ENCODE measurements at regions not wholly inside any gene's neighbourhood (a gene's known extent, or its start where the extent isn't known, plus 50 kb on each side); places are given as distances from the start of the nearest gene placed in this dataset.

DNA sequence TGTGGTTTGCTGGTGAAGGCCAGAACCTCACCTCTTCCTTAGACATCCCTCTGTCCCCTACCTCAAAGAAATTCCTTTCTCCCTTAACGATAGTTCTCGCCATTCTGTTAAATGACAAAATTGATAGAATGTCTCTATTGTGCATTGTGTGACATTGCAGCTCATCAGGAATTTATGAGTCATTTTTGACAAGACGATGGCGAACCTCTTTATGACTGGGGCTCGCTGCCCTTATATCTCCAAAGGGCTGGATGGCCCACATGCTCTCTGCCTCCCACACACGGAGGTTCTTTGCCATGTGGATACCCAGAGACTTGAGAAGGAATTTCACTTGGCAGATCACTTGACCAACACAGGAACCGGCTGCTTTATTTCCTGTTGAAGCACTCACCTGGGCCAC lies 66.8 kb upstream of the RPS6KA2 start:
- DNase-seq (ENCODE audit: low read depth), result no peak

DNA sequence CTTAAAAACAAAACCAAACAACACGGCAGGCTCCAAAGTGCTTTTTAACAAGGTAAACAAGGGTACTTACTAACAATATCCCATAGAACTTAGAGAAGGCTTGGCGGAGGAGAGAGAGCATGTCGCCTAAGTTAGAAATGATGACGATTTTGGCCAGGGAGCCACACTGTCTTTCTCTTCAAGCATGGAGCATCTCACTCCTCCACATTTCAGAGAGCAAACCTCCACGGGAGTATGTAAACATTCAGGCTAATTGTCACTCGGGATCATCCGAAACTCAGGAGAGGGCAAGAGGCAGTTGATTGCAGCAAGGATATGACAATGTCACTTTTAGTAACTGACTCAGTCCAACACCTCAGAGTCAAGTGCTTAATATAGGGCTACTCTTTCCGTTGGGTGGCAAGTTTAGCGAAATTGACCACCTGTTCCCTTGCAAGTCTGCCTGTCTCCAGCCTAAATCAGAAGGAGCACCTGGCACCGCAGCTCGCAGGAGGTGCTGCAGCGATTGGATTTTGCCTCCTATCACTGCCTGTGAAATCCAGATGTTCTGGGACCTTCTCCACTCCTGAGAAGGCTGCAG lies 65.8 kb upstream of the RPS6KA2 start:
- DNase-seq (ENCODE audit: low read depth), result no peak

DNA sequence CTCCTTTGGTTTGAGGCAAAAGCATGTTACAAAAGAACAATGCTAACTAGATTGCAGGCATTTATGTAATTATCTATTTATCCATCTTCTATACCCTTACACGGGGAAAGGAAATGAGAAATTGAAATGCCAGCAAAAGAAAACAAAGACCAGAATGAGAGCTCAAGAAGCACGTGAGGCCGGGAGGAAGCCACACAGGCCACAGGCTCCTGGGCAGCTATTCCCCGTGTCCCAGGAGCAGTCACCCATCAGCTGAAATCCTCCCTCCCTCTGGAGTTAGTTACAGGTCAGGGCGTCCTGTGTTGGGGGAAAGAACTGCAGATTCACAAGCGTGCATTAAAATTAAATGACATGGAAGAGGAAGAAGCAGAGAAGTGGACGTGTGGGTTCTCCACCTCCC lies 64.7 kb upstream of the RPS6KA2 start:
- no peak for DNase-seq (ENCODE audit: low read depth)

DNA sequence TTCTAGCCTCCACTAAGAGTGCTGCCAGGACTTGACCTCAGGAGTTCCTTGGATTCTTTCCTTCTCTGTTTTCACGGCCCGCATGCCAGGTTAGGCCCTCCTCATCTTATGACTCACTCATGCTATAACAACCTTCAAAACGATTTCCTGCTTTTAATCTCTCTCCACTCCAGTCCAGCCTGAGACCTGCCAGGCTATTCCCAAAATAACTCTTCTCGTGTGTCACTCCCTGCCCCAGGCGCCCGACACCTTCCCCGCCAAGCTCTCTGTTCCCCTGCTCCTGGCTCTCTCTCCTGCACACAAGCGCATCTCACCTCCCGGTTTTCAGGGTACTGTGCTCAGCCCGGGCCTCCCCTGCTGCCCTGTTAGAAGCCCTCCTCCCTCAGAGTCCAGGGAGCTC lies 64.1 kb upstream of the RPS6KA2 start:
- peak; percentile 64 for DNase-seq (ENCODE audit: low read depth)

DNA sequence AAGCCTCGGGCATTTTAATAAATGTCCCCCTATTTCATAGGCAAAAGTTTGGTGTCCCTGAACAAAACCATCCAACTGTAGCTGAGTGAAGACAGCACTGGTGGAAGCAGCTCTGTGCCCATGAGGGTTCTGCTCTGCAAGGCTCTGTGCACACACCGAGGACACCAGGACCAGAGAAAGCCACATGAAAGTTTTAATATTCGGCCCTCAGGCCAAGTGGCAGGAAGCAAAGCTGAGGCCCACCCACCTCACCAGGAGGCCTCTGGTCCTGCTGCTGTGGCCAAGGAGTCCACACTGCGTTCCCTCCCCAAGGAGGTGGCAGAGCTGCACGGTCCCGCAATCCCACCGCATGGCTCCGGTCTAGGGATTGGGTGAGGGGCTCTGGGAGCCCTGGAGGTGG lies 62.6 kb upstream of the RPS6KA2 start:
- DNase-seq (ENCODE audit: low read depth), result no peak

DNA sequence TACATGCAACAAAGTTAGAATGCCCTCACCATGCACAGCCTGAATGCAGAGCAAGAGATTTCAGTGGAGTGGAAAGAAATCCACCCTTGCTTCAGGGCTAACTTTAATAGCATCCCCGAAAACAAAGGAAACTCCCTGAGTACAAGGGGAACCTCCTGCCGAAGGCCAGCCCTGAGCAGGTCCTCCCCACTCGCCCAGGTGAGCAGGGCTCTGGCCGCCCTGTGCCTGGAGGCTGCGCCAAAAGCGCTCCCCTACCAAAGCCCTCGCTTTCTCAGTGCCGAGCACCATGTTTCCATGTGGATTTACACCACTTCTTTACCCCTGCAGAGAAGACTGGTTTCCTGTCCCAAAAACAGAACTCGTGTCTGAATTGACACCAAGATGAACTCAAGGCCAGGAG lies 61.9 kb upstream of the RPS6KA2 start:
- DNase-seq (ENCODE audit: low read depth), result no peak

DNA sequence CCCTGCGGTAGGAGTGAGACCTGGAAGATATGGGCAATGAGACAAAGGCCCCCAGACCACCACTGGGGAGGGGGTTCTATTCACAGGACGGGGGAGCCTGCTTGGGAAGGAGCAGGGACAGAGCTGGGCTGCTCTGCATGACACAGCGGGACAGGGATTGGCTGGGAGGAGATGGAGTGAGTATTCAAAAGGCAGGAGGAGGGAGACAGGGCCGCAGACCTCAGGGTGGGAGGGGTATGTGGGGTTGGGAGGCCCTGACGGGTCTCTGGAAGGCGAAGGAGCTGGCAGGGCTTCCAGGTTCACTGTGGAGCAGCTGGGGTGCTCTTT lies 60.8 kb upstream of the RPS6KA2 start:
- no peak for DNase-seq (ENCODE audit: low read depth)

DNA sequence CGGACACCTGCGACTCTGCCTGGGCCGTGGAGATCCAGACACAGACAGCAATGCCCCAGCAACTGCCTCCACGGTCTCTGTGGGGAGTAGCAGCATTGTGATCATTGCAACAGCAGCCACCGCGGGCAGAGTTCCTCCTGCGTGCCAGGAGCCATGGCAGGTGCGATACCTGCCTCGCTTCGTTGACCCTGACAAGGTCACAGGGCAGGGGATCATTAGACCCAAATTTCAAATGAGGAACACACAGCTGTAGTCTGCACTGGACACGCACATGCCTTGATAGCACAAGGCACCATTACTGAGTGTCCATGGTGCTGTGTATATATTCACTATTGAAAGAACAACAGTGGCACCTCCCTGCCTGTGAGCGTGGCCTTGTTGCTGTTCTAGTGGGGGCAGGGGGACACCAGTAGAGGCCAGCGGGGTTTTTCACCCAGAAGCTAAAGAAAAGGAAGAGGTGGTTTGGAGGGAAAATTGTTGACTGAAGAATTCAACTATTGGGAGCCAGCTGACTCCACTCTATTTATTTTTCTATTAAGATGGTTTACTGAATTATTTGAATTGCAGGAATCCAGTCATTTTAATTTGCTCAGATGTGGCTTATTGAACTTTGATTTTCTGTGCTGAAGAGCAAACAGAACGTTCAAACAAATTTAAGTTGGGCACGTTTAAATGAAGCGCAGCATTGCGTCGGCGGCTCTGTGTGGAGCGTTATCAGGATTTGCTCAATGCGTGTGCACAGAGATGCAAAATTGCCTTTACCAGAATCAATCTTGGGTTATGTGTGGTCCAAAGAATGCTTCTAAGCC lies 60.2 kb upstream of the RPS6KA2 start:
- no peak for DNase-seq (ENCODE audit: low read depth)

DNA sequence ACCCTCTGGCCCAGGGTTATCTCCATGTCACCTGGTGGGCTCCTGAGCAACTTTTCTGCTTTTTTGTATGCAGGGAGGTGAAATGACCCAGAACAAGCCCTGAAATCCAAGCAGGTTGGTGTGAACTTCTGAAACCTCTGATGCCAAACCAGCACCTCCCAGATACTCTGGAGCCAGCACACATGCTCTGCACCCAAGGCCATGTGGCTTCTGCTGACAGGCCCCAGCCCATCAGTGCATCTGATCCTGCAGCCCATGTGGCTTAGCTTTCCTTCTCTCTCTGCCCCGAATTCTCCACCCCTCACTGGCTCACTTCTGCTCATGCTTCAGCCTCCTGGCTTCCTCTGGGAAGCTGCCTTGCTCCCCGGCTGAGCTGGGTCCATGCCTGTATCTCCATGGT lies 59.3 kb upstream of the RPS6KA2 start:
- no peak for DNase-seq (ENCODE audit: low read depth)

DNA sequence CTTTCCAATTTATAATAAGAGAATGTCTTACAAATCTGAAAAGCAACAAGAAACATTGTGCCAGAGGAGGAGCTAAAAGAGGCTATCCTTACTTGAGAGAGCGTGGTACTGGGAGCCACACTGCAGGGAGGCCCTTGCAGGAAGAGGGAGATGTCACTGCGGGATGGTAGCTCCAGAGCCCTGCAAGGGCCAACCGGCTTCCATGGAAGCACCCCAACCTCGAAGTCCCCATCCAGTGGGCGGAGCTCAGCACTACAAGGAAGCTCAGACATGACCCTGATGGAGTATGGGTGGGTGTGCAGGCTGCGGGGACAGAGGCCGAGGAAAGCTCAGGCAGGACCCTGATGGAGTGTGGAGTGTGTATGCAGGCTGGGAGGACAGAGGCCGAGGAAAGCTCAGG lies 57.8 kb upstream of the RPS6KA2 start:
- no peak for DNase-seq (ENCODE audit: low read depth)

DNA sequence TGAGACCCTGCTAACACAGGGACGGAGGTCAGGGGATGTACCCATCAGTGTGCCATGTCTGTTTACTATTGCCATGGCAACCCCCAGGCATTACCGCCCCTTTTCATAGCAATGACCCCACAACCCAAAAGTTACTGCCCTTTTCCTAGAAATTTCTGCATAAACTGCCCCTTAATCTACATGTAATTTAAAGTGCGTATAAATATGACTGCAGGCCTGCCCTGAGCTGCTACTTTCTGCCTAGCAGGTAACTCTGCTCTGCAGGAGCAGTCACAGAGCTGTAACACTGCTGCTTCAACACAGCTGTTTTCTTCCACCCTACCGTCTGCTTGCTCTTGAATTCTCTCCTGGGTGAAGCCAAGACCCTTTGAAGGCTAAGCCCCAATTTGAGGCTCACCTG lies 57.1 kb upstream of the RPS6KA2 start:
- no peak for DNase-seq (ENCODE audit: low read depth)

DNA sequence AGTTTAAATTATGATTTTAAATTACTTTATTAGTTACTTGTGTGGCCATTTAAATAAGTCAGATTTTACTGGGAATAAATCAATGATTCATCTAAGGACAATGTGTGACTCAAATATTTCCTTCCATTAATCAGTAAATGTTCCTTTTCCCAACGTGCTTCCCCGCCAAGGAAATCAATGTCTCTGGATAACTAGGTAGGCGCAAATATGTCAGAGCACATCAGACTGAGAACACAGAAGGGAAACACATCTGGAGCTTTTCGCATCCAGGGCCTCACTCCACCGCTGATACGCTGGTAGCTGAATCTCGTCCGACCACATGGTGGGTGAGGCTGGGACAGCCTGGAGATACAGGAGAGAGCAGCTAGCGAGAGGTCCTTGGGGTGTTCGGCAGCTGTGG lies 56.4 kb upstream of the RPS6KA2 start:
- peak; percentile 24 for DNase-seq (ENCODE audit: low read depth)

DNA sequence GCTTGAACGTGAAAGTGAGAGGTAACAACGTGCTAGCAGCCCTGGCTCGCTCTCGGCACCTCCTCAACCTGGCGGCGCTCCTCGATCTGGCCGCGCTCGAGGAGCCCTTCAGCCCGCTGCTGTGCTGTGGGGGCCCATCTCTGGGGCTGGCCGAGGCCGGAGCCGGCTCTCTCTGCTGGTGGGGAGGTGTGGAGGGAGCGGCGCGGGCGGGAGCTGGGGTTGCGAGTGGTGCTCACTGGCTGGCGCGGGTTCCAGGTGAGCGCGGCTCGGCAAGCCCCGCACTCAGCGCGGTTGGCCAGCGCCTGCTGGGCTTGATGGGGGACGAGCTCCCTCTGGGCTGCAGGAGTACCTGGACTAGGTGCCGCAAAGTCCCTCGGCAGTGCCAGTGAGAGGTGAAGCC lies 52.5 kb upstream of the RPS6KA2 start:
- DNase-seq (ENCODE audit: low read depth), result no peak

DNA sequence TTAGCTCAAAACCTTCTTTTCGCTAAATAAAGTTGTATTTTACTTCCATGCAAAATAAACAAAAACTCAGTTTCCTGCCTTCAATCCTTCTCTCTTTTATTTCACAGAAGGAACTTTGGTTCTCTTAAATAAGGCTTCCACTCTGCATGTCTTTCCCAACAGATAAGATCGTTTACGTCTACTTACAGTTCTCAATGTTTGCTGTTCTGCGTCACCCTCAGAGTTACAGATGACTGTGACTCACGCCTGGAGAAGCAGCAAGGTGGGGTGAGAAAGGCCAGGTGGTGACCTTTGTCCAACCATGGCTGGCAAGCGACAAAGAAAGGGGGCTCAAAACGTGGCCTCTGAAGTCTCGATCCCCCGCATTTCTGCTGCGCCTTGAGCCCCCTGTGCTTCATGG lies 51.4 kb upstream of the RPS6KA2 start:
- DNase-seq (ENCODE audit: low read depth), result peak; percentile 62

DNA sequence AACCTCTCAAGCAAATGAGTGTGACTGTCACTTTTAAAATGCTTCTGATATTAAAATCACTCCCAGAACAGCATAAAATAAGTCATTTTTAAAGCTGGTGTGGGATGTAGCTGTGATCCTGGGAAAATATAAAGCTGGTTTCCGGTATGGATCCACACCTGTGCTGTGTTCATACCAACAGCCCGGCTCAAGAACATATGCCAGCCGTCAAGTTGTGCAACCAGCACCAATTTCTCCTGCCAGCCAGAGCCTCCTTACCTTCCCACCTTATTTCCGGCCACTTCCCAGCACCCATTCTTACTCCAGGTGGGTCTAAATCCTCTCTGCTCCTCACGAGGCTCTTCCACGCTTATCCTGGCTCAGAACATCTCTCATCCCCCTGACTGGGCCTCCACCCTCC lies 50.9 kb upstream of the RPS6KA2 start:
- DNase-seq (ENCODE audit: low read depth), result no peak

All from iris pigment epithelial cell (primary cell).